NB4 (cell line): ENCODE measurements at regions not wholly inside any gene's neighbourhood (a gene's known extent, or its start where the extent isn't known, plus 50 kb on each side); places are given as distances from the start of the nearest gene placed in this dataset.

ENCODE experiments used
- DNase-seq: peaks from one replicate; pipeline ENCODE4 v3.0.0; 2010; ENCODE audit warnings: low read depth
- H3K4me3 ChIP-seq: one replicate; pipeline ENCODE4 v1.5.1; 2011; ENCODE audit warnings: mild to moderate bottlenecking, low read depth, low read length, moderate library complexity
- MYC ChIP-seq: IDR thresholded peaks from 2 replicates; pipeline ENCODE4 v1.6.1; 2011; ENCODE audit warnings: low read depth, low read length
- POLR2A ChIP-seq: IDR thresholded peaks from 2 replicates; pipeline ENCODE4 v1.6.1; 2011; ENCODE audit warnings: mild to moderate bottlenecking; ENCODE audit not compliant: insufficient read length; ENCODE audit errors: extremely low read depth
- TF ChIP-seq, protein P1 (sequence below): IDR thresholded peaks from 2 replicates; pipeline ENCODE4 v1.6.1; 2011; ENCODE audit warnings: low read depth, low read length
- TF ChIP-seq, protein P2 (sequence below): IDR thresholded peaks from one replicate; pipeline ENCODE4 v1.5.1; 2012; ENCODE audit warnings: low read depth, low read length

DNA sequence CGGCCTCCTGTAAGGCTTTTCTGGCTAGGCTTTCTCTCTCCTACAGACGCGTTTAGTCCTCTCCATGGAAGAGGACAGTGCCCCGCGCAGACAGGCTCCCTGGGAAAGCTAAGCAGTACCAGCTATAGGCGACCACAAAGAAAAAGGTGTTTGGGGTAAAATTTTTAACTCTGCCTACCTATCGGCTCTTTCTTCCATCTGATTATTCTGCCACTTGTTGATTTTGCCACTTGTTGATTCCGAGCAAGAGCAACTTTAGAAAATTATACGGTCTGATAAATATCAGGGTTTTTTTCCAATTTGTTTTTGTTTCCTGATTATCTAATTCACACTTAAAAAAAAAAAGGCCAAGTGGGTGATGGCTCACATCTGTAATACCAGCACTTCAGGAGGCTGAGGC is 1600.5 kb upstream of the TENM3 start:
- DNase-seq, result no peak
- TF ChIP-seq, protein P1, sequence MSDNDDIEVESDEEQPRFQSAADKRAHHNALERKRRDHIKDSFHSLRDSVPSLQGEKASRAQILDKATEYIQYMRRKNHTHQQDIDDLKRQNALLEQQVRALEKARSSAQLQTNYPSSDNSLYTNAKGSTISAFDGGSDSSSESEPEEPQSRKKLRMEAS, result no peak
- no peak for TF ChIP-seq MYC
- TF ChIP-seq, protein P2, sequence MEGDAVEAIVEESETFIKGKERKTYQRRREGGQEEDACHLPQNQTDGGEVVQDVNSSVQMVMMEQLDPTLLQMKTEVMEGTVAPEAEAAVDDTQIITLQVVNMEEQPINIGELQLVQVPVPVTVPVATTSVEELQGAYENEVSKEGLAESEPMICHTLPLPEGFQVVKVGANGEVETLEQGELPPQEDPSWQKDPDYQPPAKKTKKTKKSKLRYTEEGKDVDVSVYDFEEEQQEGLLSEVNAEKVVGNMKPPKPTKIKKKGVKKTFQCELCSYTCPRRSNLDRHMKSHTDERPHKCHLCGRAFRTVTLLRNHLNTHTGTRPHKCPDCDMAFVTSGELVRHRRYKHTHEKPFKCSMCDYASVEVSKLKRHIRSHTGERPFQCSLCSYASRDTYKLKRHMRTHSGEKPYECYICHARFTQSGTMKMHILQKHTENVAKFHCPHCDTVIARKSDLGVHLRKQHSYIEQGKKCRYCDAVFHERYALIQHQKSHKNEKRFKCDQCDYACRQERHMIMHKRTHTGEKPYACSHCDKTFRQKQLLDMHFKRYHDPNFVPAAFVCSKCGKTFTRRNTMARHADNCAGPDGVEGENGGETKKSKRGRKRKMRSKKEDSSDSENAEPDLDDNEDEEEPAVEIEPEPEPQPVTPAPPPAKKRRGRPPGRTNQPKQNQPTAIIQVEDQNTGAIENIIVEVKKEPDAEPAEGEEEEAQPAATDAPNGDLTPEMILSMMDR, result no peak
- no peak for TF ChIP-seq POLR2A
- no peak overlapping the region for H3K4me3 ChIP-seq

DNA sequence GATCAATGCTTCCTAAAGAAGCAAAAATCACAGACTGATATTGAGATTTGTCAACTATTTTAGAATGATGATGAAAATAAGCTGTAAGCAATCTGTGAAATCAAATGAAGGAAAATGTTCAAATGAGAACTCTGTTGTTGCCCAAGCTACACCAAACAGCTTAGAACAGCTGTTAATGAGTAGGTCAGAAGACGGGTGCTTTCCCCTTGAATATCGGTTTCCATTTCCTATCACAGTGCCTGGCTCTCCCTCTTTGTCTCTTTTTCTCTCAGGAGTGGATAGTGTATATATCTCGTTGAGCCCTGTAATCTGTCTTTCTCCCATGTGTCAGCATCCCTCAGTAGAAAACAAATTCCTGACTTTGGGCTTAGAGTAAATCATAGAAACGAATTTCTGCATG is 1592.9 kb upstream of the TENM3 start:
- no peak overlapping the region for H3K4me3 ChIP-seq
- DNase-seq, result no peak
- no peak for TF ChIP-seq POLR2A
- TF ChIP-seq, protein P1, result no peak
- TF ChIP-seq MYC, result no peak
- TF ChIP-seq, protein P2, result no peak

DNA sequence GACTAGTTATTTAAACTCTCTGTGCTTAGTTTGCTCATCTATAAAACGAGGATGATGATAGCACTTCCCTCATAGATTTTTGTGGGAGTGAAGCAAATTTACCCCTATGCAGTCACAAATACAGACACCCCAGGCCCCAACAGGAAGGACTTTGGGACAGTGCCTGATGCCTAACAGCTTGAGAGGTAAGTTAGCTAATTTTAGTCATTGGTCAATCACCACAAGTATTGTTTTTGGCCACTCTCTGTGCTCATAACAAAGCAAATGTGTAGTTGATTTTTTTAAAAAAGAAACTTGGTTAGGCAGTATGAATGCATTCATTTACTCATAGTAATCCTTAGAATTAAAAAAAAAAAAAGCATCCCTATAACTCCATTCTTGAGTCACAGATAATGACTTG is 1590.7 kb upstream of the TENM3 start:
- no peak overlapping the region for H3K4me3 ChIP-seq
- TF ChIP-seq POLR2A, result no peak
- TF ChIP-seq MYC, result no peak
- TF ChIP-seq, protein P1, result no peak
- TF ChIP-seq, protein P2, result no peak
- DNase-seq, result no peak

DNA sequence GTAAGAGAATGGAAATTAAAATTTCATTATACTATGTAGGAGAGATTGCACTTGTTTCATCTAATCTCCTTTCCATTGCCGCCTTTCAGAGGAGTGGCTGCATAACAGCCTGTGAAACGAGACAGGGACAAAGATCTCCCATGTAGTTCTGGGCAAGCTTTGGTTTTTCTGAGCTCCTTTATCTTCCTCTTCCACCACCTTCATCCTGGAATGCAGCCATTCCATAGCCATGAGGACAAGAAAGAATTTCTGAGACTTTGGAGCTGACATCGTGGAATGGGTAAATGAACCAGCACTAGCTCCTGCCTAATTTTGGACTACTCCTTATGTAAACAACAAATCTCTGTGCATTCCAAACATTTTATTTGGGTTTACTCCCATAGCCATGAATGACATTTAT is 1587.3 kb upstream of the TENM3 start:
- no peak overlapping the region for H3K4me3 ChIP-seq
- no peak for TF ChIP-seq MYC
- TF ChIP-seq POLR2A, result no peak
- TF ChIP-seq, protein P1, result no peak
- TF ChIP-seq, protein P2, result no peak
- no peak for DNase-seq

DNA sequence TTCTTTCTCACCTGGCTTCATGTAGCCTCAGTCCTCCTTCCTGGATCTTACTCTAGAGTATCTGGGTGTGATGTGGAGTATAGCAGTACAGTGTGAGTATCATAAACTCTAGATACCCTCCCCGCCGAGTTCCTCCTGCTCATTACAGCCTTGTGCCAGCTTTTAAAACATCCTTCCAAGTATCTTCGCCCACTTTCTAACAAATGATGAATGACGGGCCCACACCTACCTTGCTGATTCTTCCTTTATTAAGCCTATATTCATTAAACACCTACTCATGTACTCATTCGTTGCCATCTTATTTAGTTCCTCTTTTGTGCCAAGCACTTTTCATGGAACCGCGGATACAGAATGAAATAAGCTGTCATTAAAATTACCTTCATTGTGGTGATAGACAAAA is 1585.3 kb upstream of the TENM3 start:
- no peak for DNase-seq
- TF ChIP-seq MYC (no peak), POLR2A (no peak)
- TF ChIP-seq, protein P2, result no peak
- TF ChIP-seq, protein P1, result no peak

DNA sequence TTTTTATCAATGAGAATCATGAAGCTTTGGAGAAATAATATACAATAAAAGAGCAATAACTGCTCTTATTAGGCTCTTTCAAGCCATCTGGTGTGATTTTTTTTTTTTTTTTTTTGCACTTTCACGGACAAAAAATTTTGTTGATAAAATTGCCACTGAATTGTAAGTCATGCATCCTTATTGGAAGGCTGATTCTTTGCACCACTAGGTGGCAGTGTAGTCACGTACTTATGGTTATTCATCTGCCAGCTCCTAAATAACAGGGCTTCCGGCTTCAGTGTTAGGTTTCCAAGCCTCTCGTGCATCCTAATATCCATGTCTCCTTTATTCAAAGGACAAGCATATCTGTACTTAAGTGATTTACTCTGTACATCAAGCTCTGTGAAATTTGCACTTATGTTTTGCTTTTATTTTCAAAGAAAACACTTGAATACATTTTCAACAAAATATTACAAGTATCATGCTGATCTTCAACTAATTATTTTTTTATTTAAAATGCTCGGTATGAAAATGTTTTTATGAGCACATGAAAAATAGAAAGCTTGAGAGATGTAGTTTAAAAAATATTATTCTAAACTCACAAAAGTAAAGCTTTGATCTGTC is 1578.3 kb upstream of the TENM3 start:
- peak; percentile 77 for DNase-seq
- no peak for TF ChIP-seq POLR2A
- TF ChIP-seq, protein P2, result peak; percentile 61
- TF ChIP-seq, protein P1, result no peak
- TF ChIP-seq MYC, result no peak
- H3K4me3 ChIP-seq, result no peak overlapping the region

More for the DNA sequence above, 1585.3 kb upstream of the TENM3 start:
- no peak overlapping the region for H3K4me3 ChIP-seq
